Ovary (tissue), 3 donors: ENCODE measurements at regions not wholly inside any gene's neighbourhood (a gene's known extent, or its start where the extent isn't known, plus 50 kb on each side); places are given as distances from the start of the nearest gene placed in this dataset.

ENCODE experiments used
- EP300 ChIP-seq: sonication (generic); formaldehyde crosslinking; IDR thresholded peaks from one replicate; pipeline ENCODE4 v1.6.1; 2017; ENCODE audit warnings: antibody characterized with exemption
- POLR2A ChIP-seq: fragments of 450-650 bp; IDR thresholded peaks from one replicate; pipeline ENCODE4 v1.6.1; 2017; ENCODE audit warnings: antibody characterized with exemption, mild to moderate bottlenecking, moderate library complexity
- TF ChIP-seq, protein P1 (sequence below), 3 donors: fragments of 450-650 bp in 2 of 3; fragments of 200-600 bp in 1 of 3; IDR thresholded peaks; one replicate each; pipeline versions ENCODE4 v1.5.1 to v1.8.0; 2016 to 2022; ENCODE audit warnings: antibody characterized with exemption in 3 of 3, mild to moderate bottlenecking in 1 of 3
- donor health status: DM: no; HTN: no; CAD: no.

DNA sequence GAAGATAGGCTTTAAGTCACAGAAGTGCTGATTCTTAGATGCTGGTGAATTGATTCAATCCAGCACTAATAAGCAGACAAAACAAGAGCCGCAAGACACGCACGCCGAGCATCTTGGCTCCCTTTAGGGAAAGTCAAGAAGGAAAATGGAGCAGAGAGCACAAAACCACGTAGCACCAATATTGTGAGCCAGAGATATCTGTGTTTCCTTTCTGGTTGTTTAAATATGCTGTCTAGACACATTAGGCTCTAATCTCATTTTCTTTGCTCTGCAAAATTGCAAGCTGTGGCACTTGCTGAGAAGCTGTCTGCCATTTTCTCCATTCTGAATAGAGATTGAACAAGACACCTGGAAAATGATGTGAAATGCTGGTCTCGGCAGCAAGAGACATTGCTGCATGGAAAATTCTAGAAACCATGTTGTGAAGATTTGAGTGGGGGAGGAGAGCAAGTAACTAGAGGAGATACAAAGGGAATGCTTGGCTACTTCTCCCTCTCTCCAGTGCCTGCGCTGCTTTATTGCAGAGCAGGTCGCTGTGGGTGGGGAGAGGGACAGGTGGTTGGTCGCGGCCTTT lies 336.3 kb downstream of the MED10 start:
- TF ChIP-seq, protein P1, sequence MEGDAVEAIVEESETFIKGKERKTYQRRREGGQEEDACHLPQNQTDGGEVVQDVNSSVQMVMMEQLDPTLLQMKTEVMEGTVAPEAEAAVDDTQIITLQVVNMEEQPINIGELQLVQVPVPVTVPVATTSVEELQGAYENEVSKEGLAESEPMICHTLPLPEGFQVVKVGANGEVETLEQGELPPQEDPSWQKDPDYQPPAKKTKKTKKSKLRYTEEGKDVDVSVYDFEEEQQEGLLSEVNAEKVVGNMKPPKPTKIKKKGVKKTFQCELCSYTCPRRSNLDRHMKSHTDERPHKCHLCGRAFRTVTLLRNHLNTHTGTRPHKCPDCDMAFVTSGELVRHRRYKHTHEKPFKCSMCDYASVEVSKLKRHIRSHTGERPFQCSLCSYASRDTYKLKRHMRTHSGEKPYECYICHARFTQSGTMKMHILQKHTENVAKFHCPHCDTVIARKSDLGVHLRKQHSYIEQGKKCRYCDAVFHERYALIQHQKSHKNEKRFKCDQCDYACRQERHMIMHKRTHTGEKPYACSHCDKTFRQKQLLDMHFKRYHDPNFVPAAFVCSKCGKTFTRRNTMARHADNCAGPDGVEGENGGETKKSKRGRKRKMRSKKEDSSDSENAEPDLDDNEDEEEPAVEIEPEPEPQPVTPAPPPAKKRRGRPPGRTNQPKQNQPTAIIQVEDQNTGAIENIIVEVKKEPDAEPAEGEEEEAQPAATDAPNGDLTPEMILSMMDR (IDR thresholded peaks at IDR 0.05) = no peak
- no peak for TF ChIP-seq EP300
- no peak for TF ChIP-seq POLR2A
